ENCODE measurements at regions not wholly inside any gene's neighbourhood (a gene's known extent, or its start where the extent isn't known, plus 50 kb on each side); places are given as distances from the start of the nearest gene placed in this dataset.

GRCh38 chr2:81598453-81598852, 1293.9 kb upstream of the LRRTM1 start:
- TF ChIP-seq, protein P1, sequence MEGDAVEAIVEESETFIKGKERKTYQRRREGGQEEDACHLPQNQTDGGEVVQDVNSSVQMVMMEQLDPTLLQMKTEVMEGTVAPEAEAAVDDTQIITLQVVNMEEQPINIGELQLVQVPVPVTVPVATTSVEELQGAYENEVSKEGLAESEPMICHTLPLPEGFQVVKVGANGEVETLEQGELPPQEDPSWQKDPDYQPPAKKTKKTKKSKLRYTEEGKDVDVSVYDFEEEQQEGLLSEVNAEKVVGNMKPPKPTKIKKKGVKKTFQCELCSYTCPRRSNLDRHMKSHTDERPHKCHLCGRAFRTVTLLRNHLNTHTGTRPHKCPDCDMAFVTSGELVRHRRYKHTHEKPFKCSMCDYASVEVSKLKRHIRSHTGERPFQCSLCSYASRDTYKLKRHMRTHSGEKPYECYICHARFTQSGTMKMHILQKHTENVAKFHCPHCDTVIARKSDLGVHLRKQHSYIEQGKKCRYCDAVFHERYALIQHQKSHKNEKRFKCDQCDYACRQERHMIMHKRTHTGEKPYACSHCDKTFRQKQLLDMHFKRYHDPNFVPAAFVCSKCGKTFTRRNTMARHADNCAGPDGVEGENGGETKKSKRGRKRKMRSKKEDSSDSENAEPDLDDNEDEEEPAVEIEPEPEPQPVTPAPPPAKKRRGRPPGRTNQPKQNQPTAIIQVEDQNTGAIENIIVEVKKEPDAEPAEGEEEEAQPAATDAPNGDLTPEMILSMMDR (IDR thresholded peaks at IDR 0.05), result no peak
- no peak for TF ChIP-seq ZFX (IDR thresholded peaks at IDR 0.05; ENCODE audit: borderline replicate concordance)

Data from 22Rv1 (cell line).